ENCODE measurements at regions not wholly inside any gene's neighbourhood (a gene's known extent, or its start where the extent isn't known, plus 50 kb on each side); places are given as distances from the start of the nearest gene placed in this dataset.

DNA sequence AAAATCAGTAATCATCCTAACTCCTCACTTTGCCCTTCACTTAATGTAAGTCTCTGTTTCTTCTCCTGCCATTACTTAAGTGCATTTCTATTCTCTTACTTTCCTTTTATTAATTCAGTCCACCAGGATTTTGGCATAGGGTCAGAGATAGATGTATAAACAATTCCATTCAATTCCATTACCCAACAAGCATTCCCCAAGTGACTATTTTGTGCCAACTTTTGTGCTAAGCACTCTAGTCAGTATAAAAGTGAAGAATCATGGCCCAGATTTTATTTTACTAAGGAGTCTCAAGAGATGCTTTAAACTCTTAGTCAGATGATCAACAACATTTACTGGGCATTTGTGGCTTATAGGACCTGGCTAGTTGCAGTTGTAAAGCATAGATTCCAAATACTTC is 159.3 kb downstream of the DMAC1 start:
- Mint-ChIP-seq H3K9me3 (peaks cover 7% of the 10 kb centered on the region), H3K4me3 (no peak overlapping the region), H3K27me3 (ENCODE audit: insufficient read depth) (no peaks in the 10 kb centered on the region), H3K4me1 (no peaks in the 10 kb centered on the region), H3K36me3 (ENCODE audit: low read depth) (no peaks in the 10 kb centered on the region), H3K27ac (no peak overlapping the region)
- no peaks in the 10 kb centered on the region for H3K36me3 ChIP-seq (ENCODE audit: control insufficient read depth, insufficient read depth, low read length)
- no peak overlapping the region for H3K4me3 ChIP-seq (ENCODE audit: low read length)
- no peak for DNase-seq
- no peaks in the 10 kb centered on the region for H3K4me1 ChIP-seq (ENCODE audit: control insufficient read depth, insufficient read depth, low read length)
- H3K9me3 ChIP-seq (ENCODE audit: control insufficient read depth, low read length): peaks cover 10% of the 10 kb centered on the region
- H3K27me3 ChIP-seq (ENCODE audit: control insufficient read depth, insufficient read depth, low read length, poor library complexity, severe bottlenecking): no peaks in the 10 kb centered on the region
- TF ChIP-seq, protein P1, sequence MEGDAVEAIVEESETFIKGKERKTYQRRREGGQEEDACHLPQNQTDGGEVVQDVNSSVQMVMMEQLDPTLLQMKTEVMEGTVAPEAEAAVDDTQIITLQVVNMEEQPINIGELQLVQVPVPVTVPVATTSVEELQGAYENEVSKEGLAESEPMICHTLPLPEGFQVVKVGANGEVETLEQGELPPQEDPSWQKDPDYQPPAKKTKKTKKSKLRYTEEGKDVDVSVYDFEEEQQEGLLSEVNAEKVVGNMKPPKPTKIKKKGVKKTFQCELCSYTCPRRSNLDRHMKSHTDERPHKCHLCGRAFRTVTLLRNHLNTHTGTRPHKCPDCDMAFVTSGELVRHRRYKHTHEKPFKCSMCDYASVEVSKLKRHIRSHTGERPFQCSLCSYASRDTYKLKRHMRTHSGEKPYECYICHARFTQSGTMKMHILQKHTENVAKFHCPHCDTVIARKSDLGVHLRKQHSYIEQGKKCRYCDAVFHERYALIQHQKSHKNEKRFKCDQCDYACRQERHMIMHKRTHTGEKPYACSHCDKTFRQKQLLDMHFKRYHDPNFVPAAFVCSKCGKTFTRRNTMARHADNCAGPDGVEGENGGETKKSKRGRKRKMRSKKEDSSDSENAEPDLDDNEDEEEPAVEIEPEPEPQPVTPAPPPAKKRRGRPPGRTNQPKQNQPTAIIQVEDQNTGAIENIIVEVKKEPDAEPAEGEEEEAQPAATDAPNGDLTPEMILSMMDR (conservative IDR thresholded peaks at IDR 0.05): no peak
- no peak overlapping the region for H3K9ac ChIP-seq (ENCODE audit: extremely low read depth, low read length, poor library complexity, severe bottlenecking)
- no peak overlapping the region for H3K27ac ChIP-seq (ENCODE audit: low read depth, low read length)

DNA sequence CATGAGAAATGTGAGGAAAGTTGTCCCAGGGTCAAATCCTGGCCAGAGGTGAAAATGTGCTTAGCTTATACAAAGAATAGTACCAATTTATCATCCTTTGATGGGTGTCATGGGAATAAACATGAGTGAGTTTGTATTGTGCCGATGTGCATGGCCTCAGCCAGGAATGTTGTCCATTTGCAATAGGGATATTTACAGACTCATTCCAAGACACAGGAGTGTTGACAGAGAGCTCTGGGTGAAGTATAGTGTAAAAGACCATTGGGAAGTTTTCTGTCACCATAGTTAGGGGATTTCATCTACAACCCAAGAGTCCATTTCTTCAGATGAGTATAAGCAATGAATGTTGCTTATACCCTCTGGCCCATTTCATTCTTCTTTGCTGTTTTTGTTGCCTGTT is 160.1 kb downstream of the DMAC1 start:
- Histone ChIP-seq H3K4me1 (ENCODE audit: control insufficient read depth, insufficient read depth, low read length) (no peaks in the 10 kb centered on the region), H3K27ac (ENCODE audit: low read depth, low read length) (no peak overlapping the region), H3K36me3 (ENCODE audit: control insufficient read depth, insufficient read depth, low read length) (no peaks in the 10 kb centered on the region), H3K9me3 (ENCODE audit: control insufficient read depth, low read length) (peaks cover 6% of the 10 kb centered on the region), H3K27me3 (ENCODE audit: control insufficient read depth, insufficient read depth, low read length, poor library complexity, severe bottlenecking) (no peaks in the 10 kb centered on the region), H3K9ac (ENCODE audit: extremely low read depth, low read length, poor library complexity, severe bottlenecking) (no peak overlapping the region), H3K4me3 (ENCODE audit: low read length) (no peak overlapping the region)
- Mint-ChIP-seq H3K27ac (no peak overlapping the region), H3K4me1 (no peaks in the 10 kb centered on the region), H3K9me3 (peaks cover 7% of the 10 kb centered on the region), H3K36me3 (ENCODE audit: low read depth) (no peaks in the 10 kb centered on the region), H3K27me3 (ENCODE audit: insufficient read depth) (no peaks in the 10 kb centered on the region), H3K4me3 (no peak overlapping the region)
- TF ChIP-seq, protein P1 (conservative IDR thresholded peaks at IDR 0.05): no peak
- 95% methylated on average over 1 of the region's 1 CpG; no CpG with 5 or more reads in 1 of the 2 experiments for WGBS, 2 experiments (ENCODE audit: insufficient coverage in 1 of 2, insufficient read length in 1 of 2)
- DNase-seq: no peak

DNA sequence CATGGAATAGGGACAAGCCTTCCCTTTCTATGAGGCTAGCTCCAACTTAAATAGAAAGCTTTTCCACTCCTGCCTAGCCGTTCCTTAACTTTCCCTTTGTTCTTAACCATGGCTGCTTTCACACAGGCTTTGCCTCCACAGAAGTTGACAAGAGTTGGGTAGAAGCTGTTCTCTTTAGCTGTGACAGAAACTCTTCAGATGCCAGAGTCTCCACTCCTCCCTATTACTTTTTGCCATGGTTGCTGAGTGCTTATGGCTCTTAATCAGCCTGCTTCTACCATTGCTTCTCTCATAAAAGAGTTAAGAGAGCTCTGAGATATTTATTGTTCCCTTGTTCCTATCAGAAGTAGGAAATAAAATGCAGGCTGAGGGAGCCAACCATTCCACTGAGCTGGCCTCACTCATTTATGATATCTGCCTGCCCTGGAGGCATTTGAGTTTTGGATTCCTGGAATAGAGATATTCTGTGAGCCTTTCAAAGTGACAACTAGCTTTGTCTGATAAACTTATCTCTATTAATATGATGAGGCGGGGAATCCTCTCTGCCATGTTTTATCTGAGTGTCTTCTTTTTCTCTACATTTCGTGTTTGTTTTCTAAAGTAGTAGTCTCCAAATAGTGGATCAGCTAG is 162.6 kb downstream of the DMAC1 start:
- TF ChIP-seq, protein P1 (conservative IDR thresholded peaks at IDR 0.05): no peak
- Histone ChIP-seq H3K4me3 (ENCODE audit: low read length) (no peak overlapping the region), H3K27me3 (ENCODE audit: control insufficient read depth, insufficient read depth, low read length, poor library complexity, severe bottlenecking) (no peaks in the 10 kb centered on the region), H3K9ac (ENCODE audit: extremely low read depth, low read length, poor library complexity, severe bottlenecking) (no peak overlapping the region), H3K9me3 (ENCODE audit: control insufficient read depth, low read length) (no peaks in the 10 kb centered on the region), H3K4me1 (ENCODE audit: control insufficient read depth, insufficient read depth, low read length) (no peaks in the 10 kb centered on the region), H3K36me3 (ENCODE audit: control insufficient read depth, insufficient read depth, low read length) (no peaks in the 10 kb centered on the region), H3K27ac (ENCODE audit: low read depth, low read length) (no peak overlapping the region)
- Mint-ChIP-seq H3K4me3 (no peak overlapping the region), H3K4me1 (no peaks in the 10 kb centered on the region), H3K9me3 (no peaks in the 10 kb centered on the region), H3K36me3 (ENCODE audit: low read depth) (no peaks in the 10 kb centered on the region), H3K27me3 (ENCODE audit: insufficient read depth) (peaks cover under 1% of the 10 kb centered on the region), H3K27ac (no peak overlapping the region)
- WGBS, 2 experiments (ENCODE audit: insufficient coverage in 1 of 2, insufficient read length in 1 of 2): 90 to 100% methylated on average over 1 to 3 of the region's 3 CpGs
- DNase-seq: no peak
